ENCODE measurements at regions not wholly inside any gene's neighbourhood (a gene's known extent, or its start where the extent isn't known, plus 50 kb on each side); places are given as distances from the start of the nearest gene placed in this dataset.
"Not testable (repeated sequence)": the region's sequence is repeated elsewhere in the genome, so short reads cannot be mapped to it uniquely, and the experiment has no call there.

DNA sequence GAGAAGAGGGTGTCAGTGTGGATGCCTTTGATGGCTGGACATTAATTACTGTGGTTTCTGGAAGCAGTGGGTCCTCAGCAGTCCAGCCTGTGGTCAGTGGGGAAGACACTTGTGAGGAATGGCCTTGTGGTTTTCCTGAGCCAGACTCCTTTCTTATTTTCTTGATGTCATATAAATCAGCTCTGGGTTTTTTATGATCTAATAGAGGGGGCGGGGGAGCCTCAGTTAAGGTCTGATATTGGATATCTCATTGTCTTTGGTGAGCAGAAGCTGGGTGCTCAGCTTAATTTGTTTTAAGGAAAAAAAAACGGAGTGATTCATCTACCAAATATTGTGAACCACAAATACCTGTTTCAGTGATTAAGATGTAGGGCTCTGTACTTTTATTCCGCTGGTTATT, 62.1 kb downstream of the OTOR start:
- DNase-seq (ENCODE audit: insufficient read length, low spot score): no peak
- TF ChIP-seq, protein P1, sequence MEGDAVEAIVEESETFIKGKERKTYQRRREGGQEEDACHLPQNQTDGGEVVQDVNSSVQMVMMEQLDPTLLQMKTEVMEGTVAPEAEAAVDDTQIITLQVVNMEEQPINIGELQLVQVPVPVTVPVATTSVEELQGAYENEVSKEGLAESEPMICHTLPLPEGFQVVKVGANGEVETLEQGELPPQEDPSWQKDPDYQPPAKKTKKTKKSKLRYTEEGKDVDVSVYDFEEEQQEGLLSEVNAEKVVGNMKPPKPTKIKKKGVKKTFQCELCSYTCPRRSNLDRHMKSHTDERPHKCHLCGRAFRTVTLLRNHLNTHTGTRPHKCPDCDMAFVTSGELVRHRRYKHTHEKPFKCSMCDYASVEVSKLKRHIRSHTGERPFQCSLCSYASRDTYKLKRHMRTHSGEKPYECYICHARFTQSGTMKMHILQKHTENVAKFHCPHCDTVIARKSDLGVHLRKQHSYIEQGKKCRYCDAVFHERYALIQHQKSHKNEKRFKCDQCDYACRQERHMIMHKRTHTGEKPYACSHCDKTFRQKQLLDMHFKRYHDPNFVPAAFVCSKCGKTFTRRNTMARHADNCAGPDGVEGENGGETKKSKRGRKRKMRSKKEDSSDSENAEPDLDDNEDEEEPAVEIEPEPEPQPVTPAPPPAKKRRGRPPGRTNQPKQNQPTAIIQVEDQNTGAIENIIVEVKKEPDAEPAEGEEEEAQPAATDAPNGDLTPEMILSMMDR (IDR thresholded peaks at IDR 0.05; ENCODE audit: insufficient read depth, missing control alignments): no peak
- no peak for FAIRE-seq

DNA sequence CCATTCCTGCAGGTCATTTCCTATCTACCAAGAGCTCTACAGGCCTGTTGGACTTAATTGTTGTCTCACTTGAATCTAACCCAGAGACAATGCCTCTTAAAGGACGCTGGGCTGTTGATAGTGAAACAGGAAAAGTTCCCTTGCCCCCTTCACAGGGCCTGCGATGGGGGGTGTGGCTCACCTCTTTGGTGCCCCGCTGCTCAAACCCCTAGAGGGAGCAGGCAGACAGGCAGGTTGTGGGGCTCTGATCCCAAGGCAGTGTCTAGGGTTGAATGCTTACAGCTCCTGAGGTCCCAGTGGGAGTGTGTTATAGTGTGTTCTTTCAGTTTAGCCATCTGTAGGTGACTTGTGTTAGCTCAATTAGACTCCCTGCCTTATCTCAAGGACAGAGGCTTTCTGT, 68.0 kb downstream of the OTOR start:
- no peak for FAIRE-seq
- no peak for DNase-seq (ENCODE audit: insufficient read length, low spot score)
- TF ChIP-seq, protein P1 (IDR thresholded peaks at IDR 0.05; ENCODE audit: insufficient read depth, missing control alignments): no peak

DNA sequence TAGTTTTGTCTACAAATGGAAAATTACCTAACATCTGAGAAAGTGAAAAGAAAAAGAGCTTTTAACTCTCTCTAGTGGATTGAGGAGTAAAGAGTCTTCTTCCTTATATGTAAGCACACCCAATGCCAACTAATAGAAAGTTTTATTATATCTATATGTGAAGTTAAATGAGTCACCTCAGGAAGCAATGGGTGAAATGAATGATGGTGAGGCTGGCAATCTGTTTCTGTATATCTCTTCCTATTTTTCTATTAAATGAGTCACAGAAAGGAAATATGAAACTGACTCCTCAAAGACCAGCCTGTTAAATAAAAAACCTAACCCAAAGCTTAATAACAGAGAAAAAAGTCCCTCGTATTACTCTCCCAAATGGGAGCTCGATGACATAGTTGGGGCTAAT, 71.3 kb downstream of the OTOR start:
- FAIRE-seq (no peak), DNase-seq (ENCODE audit: insufficient read length, low spot score) (no peak)
- TF ChIP-seq, protein P1 (IDR thresholded peaks at IDR 0.05; ENCODE audit: insufficient read depth, missing control alignments): no peak

DNA sequence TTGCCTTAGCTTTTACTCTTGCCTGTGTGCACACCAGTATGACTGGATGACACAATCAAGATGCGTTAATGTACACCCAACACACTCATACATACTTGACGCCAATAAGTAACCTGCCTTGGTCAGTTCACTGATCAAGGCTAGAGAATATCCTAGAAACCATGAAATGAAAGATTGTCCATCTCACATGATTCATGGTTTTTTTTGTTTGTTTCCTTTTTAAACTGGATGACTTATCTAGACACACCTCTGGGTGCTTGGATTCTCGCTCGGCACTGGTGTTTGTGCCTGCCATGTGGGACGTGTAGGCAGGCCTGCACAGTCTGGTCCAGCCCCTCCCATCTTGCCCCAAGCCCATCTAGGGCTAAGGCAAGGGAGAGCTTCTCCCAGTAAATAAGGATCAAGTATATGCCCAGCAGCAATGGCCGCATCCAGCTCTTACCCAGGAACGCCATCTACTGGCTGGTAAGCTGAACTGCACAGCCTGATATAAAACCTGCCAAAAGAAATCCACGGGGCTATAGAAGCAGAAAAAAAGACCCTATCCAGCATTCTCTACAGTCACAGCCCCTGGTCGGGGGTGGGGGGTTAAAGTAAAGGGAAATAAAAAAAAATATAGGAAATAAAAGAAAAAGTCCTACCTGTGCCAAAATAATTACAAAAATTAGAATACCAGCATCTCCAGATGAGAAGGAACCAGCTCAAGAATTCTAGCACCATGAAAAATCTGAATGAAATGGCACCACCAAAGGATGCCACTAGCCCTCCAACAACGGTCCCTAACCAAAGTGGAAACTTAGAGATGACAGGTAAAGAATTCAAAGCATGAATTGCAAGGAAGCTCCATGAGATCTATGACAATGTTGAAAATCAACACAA, 73.3 kb downstream of the OTOR start:
- no peak for DNase-seq (ENCODE audit: insufficient read length, low spot score)
- FAIRE-seq: no peak
- TF ChIP-seq, protein P1 (IDR thresholded peaks at IDR 0.05; ENCODE audit: insufficient read depth, missing control alignments): peak; percentile 94

DNA sequence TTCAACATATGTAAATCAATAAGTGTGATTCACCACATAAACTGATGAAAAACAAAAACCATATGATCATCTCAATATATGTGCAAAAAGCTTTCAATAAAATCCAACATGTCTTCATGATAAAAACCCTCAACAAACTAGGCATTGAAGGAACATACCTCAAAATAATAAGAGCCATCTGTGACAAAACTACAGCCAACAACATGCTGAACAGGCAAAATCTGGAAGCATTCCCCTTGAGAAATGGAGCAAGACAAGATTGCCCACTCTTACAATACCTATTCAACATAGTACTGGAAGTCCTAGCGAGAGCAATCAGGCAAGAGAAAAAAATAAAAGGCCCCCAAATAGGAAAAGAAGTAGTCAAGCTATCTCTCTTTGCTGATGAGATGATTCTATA, 76.5 kb downstream of the OTOR start:
- DNase-seq (ENCODE audit: insufficient read length, low spot score) (no peak), FAIRE-seq (no peak)
- TF ChIP-seq, protein P1 (IDR thresholded peaks at IDR 0.05; ENCODE audit: insufficient read depth, missing control alignments): no peak

DNA sequence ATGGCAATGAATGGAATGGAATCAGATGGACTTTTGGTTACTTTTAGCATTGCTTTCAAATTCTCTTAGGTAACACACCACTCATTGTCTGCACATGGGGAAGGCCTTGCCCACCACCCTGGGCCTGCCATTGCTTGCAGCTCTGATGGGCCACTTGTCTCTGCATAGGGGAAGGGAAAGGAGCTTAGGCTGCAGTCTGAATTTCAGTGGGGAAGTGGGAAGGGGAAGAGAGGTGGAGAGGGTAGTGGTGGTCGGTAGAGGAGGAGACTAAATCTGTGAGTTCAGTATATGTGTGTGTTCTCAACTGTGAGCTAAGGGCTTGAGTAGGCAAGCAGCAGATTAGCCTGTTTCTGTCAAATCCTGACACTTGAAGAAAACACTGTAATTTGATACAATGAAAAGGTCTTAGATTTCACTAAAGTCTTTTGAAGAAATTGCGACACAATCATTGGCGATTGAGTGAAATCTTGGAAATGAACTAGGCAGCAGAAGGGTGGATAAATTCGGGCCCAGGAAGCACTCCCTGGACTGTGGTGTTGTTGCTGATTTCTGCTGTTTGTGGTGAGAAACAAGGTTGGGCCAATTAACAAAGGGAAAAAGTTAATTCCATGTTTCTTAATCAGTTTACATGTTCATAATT, 80.6 kb downstream of the OTOR start:
- TF ChIP-seq, protein P1 (IDR thresholded peaks at IDR 0.05; ENCODE audit: insufficient read depth, missing control alignments): no peak
- no peak for FAIRE-seq
- no peak for DNase-seq (ENCODE audit: insufficient read length, low spot score)

DNA sequence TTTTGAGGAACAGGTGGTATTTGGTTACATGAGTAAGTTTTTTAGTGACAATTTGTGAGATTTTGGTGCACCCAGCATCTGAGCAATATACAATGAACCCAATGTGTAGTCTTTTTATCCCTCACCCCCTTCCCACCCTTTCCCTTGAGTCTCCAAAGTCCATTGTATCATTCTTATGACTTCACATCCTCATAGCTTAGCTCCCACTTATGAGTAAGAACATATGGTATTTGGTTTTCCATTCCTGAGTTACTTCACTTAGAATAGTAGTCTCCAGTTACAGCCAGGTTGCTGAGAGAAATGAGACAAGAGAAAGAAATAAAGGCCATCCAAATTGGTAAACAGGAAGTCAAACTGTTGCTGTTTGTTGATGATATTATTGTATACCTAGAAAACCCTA, 87.5 kb downstream of the OTOR start:
- not testable (repeated sequence) for FAIRE-seq

More for the DNA sequence above, 87.5 kb downstream of the OTOR start:
- not testable (repeated sequence) for DNase-seq (ENCODE audit: insufficient read length, low spot score)
